Jurkat, Clone E6-1 (cell line): ENCODE measurements at regions not wholly inside any gene's neighbourhood (a gene's known extent, or its start where the extent isn't known, plus 50 kb on each side); places are given as distances from the start of the nearest gene placed in this dataset.

Experiments
- DNase-seq: peaks from one replicate; pipeline ENCODE4 v3.0.0-alpha.2; 2011; ENCODE audit warnings: low read depth, low spot score
- H3K4me3 ChIP-seq: 2 replicates; pipeline ENCODE4 v1.5.1; 2011; ENCODE audit warnings: mild to moderate bottlenecking, low read length, control low read depth, moderate library complexity

- no peak for DNase-seq
- H3K4me3 ChIP-seq = no peak overlapping the region
Measured at GRCh38 chr12:124410354-124411175, 115.7 kb downstream of the RFLNA start.

GRCh38 chr12:124408822-124409517, 114.1 kb downstream of the RFLNA start:
- DNase-seq = no peak
- no peak overlapping the region for H3K4me3 ChIP-seq

- H3K4me3 ChIP-seq = no peak overlapping the region
- no peak for DNase-seq
Measured at GRCh38 chr12:124407074-124407473, 112.2 kb downstream of the RFLNA start.

GRCh38 chr12:124406043-124406442, 111.2 kb downstream of the RFLNA start:
- H3K4me3 ChIP-seq = no peak overlapping the region
- DNase-seq = no peak

GRCh38 chr12:124405592-124405991, 110.7 kb downstream of the RFLNA start:
- H3K4me3 ChIP-seq = no peak overlapping the region
- no peak for DNase-seq

GRCh38 chr12:124405151-124405550, 110.3 kb downstream of the RFLNA start:
- no peak for DNase-seq
- H3K4me3 ChIP-seq = no peak overlapping the region

GRCh38 chr12:124404162-124404784, 109.4 kb downstream of the RFLNA start:
- no peak for DNase-seq
- no peak overlapping the region for H3K4me3 ChIP-seq

- DNase-seq = no peak
- no peak overlapping the region for H3K4me3 ChIP-seq
Measured at GRCh38 chr12:124403273-124403672, 108.4 kb downstream of the RFLNA start.

- no peak for DNase-seq
Measured at GRCh38 chr12:124402248-124403066, 107.6 kb downstream of the RFLNA start.

GRCh38 chr12:124401704-124402221, 106.9 kb downstream of the RFLNA start:
- H3K4me3 ChIP-seq = no peak overlapping the region
- no peak for DNase-seq

More at GRCh38 chr12:124402248-124403066, 107.6 kb downstream of the RFLNA start:
- no peak overlapping the region for H3K4me3 ChIP-seq

- no peak overlapping the region for H3K4me3 ChIP-seq
- no peak for DNase-seq
Measured at GRCh38 chr12:124400124-124400523, 105.2 kb downstream of the RFLNA start.

- DNase-seq = no peak
Measured at GRCh38 chr12:124399622-124400021, 104.7 kb downstream of the RFLNA start.

GRCh38 chr12:124398578-124399227, 103.8 kb downstream of the RFLNA start:
- H3K4me3 ChIP-seq = no peak overlapping the region
- no peak for DNase-seq

More at GRCh38 chr12:124399622-124400021, 104.7 kb downstream of the RFLNA start:
- H3K4me3 ChIP-seq = no peak overlapping the region

- no peak overlapping the region for H3K4me3 ChIP-seq
- DNase-seq = no peak
Measured at GRCh38 chr12:124397807-124398577, 103.1 kb downstream of the RFLNA start.

GRCh38 chr12:124397399-124397679, 102.4 kb downstream of the RFLNA start:
- DNase-seq = no peak
- H3K4me3 ChIP-seq = no peak overlapping the region

GRCh38 chr12:124396544-124397398, 101.9 kb downstream of the RFLNA start:
- no peak for DNase-seq
- H3K4me3 ChIP-seq = no peak overlapping the region

GRCh38 chr12:124395986-124396385, 101.1 kb downstream of the RFLNA start:
- H3K4me3 ChIP-seq = no peak overlapping the region
- no peak for DNase-seq
